ENCODE measurements at regions not wholly inside any gene's neighbourhood (a gene's known extent, or its start where the extent isn't known, plus 50 kb on each side); places are given as distances from the start of the nearest gene placed in this dataset.

DNA sequence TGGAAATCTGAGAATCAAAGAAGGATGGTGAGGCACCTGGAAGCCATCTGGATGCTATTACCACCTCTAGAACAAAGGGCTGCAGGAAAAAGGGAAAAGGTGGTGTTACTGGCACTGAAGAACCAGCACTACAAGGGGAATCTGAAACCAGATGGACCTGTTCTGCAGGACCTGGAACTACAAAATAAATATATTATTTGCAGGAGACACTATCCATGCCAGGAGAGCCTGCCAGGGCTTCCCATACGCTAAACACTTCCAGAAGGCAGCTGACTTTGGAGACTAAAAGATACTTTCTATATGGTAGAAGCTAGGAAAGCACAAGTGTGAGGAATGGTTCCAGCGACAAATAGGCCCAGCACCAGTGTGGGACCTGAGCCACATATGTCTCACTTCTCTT is 83.4 kb upstream of the POU1F1 start:
- TF ChIP-seq, protein P1, sequence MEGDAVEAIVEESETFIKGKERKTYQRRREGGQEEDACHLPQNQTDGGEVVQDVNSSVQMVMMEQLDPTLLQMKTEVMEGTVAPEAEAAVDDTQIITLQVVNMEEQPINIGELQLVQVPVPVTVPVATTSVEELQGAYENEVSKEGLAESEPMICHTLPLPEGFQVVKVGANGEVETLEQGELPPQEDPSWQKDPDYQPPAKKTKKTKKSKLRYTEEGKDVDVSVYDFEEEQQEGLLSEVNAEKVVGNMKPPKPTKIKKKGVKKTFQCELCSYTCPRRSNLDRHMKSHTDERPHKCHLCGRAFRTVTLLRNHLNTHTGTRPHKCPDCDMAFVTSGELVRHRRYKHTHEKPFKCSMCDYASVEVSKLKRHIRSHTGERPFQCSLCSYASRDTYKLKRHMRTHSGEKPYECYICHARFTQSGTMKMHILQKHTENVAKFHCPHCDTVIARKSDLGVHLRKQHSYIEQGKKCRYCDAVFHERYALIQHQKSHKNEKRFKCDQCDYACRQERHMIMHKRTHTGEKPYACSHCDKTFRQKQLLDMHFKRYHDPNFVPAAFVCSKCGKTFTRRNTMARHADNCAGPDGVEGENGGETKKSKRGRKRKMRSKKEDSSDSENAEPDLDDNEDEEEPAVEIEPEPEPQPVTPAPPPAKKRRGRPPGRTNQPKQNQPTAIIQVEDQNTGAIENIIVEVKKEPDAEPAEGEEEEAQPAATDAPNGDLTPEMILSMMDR (IDR thresholded peaks at IDR 0.05; ENCODE audit: poor library complexity, severe bottlenecking) = no peak
- TF ChIP-seq POLR2AphosphoS5 (IDR thresholded peaks at IDR 0.05) (no peak), SMC3 (conservative IDR thresholded peaks at IDR 0.05; ENCODE audit: poor library complexity) (no peak), TAF1 (IDR thresholded peaks at IDR 0.05; ENCODE audit: low read depth) (no peak), MXI1 (conservative IDR thresholded peaks at IDR 0.05; ENCODE audit: poor library complexity, severe bottlenecking) (no peak), EP300 (conservative IDR thresholded peaks at IDR 0.05; ENCODE audit: poor library complexity, severe bottlenecking) (no peak), EZH2 (IDR thresholded peaks at IDR 0.05; ENCODE audit: borderline replicate concordance, insufficient read depth, low read length, poor library complexity, severe bottlenecking) (no peak)
- TF ChIP-seq, protein P2, sequence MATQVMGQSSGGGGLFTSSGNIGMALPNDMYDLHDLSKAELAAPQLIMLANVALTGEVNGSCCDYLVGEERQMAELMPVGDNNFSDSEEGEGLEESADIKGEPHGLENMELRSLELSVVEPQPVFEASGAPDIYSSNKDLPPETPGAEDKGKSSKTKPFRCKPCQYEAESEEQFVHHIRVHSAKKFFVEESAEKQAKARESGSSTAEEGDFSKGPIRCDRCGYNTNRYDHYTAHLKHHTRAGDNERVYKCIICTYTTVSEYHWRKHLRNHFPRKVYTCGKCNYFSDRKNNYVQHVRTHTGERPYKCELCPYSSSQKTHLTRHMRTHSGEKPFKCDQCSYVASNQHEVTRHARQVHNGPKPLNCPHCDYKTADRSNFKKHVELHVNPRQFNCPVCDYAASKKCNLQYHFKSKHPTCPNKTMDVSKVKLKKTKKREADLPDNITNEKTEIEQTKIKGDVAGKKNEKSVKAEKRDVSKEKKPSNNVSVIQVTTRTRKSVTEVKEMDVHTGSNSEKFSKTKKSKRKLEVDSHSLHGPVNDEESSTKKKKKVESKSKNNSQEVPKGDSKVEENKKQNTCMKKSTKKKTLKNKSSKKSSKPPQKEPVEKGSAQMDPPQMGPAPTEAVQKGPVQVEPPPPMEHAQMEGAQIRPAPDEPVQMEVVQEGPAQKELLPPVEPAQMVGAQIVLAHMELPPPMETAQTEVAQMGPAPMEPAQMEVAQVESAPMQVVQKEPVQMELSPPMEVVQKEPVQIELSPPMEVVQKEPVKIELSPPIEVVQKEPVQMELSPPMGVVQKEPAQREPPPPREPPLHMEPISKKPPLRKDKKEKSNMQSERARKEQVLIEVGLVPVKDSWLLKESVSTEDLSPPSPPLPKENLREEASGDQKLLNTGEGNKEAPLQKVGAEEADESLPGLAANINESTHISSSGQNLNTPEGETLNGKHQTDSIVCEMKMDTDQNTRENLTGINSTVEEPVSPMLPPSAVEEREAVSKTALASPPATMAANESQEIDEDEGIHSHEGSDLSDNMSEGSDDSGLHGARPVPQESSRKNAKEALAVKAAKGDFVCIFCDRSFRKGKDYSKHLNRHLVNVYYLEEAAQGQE (IDR thresholded peaks at IDR 0.05; ENCODE audit: borderline replicate concordance) = no peak

All from neural cell (in vitro differentiated cells).